Fibroblast of mammary gland (primary cell): ENCODE measurements at regions not wholly inside any gene's neighbourhood (a gene's known extent, or its start where the extent isn't known, plus 50 kb on each side); places are given as distances from the start of the nearest gene placed in this dataset.

Experiments used
- DNase-seq: peaks from one replicate; pipeline ENCODE4 v3.0.0-alpha.2; 2010; ENCODE audit warnings: low read depth
- H3K4me3 ChIP-seq: 2 replicates; pipeline ENCODE4 v1.5.1; 2011; ENCODE audit warnings: low read depth, mild to moderate bottlenecking, low read length, moderate library complexity; ENCODE audit not compliant: control insufficient read depth
- CTCF ChIP-seq: conservative IDR thresholded peaks from 2 replicates; pipeline ENCODE4 v1.5.1; 2011; ENCODE audit warnings: low read depth, low read length, inconsistent platforms; ENCODE audit not compliant: control insufficient read depth, insufficient read depth

- no peak overlapping the region for H3K4me3 ChIP-seq
- DNase-seq: no peak
- no peak for TF ChIP-seq CTCF
Observed at GRCh38 chr1:55586771-55587170, 371.6 kb upstream of the USP24 start.

GRCh38 chr1:55585402-55585792 lies 370.2 kb upstream of the USP24 start:
- no peak overlapping the region for H3K4me3 ChIP-seq
- no peak for TF ChIP-seq CTCF
- DNase-seq: no peak

- TF ChIP-seq CTCF: peak; percentile 18
- no peak overlapping the region for H3K4me3 ChIP-seq
Observed at GRCh38 chr1:55584526-55585401, 369.6 kb upstream of the USP24 start.

GRCh38 chr1:55582084-55582483 lies 366.9 kb upstream of the USP24 start:
- no peak overlapping the region for H3K4me3 ChIP-seq
- TF ChIP-seq CTCF: no peak
- peak; percentile 17 for DNase-seq

More at GRCh38 chr1:55584526-55585401, 369.6 kb upstream of the USP24 start:
- peak; percentile 55 for DNase-seq

GRCh38 chr1:55580845-55581332 lies 365.7 kb upstream of the USP24 start:
- DNase-seq: peak; percentile 98
- no peak for TF ChIP-seq CTCF
- H3K4me3 ChIP-seq: no peak overlapping the region

GRCh38 chr1:55579332-55580001 lies 364.3 kb upstream of the USP24 start:
- no peak for TF ChIP-seq CTCF
- no peak for DNase-seq
- no peak overlapping the region for H3K4me3 ChIP-seq
